ENCODE measurements at regions not wholly inside any gene's neighbourhood (a gene's known extent, or its start where the extent isn't known, plus 50 kb on each side); places are given as distances from the start of the nearest gene placed in this dataset.
A peak's percentile ranks its signal among the peaks of the same experiment; 100 is the strongest.
"Not testable (repeated sequence)": the region's sequence is repeated elsewhere in the genome, so short reads cannot be mapped to it uniquely, and the experiment has no call there.

DNA sequence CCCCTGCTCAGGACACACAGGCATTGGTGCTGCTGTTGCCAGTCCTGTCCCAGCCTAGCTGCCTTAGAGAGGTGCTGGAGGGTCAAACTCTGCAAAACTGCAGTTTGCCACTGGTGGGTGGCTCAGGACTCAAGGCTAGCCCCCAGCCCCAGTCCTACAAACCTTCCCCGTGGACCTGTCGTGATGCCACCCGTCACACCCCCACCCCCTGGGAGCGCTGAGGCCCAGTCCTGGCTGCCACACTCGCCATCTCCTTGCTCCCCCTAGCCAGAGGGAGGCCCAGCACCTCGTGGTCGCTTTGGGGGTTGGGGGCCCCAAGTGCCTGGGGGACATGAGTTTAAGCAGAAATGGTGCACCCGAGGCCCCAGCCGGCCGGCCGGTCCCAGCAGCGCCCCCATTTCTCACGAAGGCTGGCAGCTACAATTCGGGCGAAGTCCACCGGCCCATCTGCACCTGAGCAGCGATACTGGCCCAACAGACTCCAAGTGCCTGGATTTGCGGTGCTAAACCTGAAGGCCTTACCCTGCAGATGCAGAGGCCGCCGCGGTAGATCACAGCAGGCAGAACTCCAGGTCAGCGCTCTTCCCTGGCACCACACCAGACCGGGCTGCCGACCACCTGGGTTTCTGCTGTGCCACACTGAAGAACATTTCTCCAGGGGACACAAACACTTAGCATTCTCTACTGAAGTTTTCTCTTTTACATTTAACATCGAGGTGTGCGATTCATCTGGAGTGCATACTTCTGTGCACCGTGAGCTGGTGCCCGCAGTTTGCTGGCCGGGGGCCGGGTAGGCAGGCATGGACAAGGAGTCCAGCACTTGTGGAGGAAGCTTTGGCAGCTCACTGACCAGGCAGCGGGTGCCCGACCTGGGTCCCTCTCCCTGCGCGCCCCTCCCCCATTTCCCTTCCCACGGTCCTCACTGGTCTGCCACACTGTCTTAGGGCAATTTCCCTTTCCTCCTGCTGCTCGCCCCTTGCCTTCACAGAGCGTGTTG, 130.0 kb downstream of the KCNJ12 start:
- Histone ChIP-seq H3K9me3 (ENCODE audit: low read length) (no peaks in the 10 kb centered on the region), H3K4me3 (ENCODE audit: low read depth in 1 of 2, low read length in 2 of 2) (no peak overlapping the region), H3K27me3 (ENCODE audit: control insufficient read depth in 1 of 2, insufficient read depth in 2 of 2, low read length in 2 of 2) (no peaks in the 10 kb centered on the region), H3K4me1 (ENCODE audit: insufficient read depth, low read length) (no peaks in the 10 kb centered on the region), H3K27ac (ENCODE audit: low read depth, low read length) (no peak overlapping the region), H3K9ac (ENCODE audit: low read length) (no peak overlapping the region), H3K36me3 (ENCODE audit: insufficient read depth, low read length) (no peaks in the 10 kb centered on the region)

DNA sequence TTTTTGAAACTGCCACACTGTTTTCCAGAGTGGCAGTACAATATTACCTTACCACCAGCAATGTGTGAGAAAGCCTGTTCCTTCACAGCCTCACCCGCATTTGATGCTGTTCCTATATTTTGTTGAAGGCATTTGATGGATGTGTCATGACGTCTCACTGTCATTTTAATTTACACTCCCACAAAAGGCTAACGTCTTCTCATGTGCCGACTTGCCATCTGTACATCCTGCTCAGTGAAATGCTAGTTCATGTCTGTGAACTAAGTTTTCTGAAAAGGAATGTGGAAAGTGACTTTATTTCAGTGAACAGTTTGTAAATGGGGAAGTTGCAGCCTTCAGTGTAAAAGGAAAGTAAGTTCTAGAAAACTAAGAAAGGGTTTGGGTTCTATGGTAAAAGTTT, 131.6 kb downstream of the KCNJ12 start:
- not testable (repeated sequence) for H3K4me3 ChIP-seq (ENCODE audit: low read depth in 1 of 2, low read length in 2 of 2); H3K4me1 ChIP-seq (ENCODE audit: insufficient read depth, low read length); H3K36me3 ChIP-seq (ENCODE audit: insufficient read depth, low read length); H3K9me3 ChIP-seq (ENCODE audit: low read length); H3K9ac ChIP-seq (ENCODE audit: low read length); H3K27me3 ChIP-seq (ENCODE audit: control insufficient read depth in 1 of 2, insufficient read depth in 2 of 2, low read length in 2 of 2); H3K27ac ChIP-seq (ENCODE audit: low read depth, low read length)

DNA sequence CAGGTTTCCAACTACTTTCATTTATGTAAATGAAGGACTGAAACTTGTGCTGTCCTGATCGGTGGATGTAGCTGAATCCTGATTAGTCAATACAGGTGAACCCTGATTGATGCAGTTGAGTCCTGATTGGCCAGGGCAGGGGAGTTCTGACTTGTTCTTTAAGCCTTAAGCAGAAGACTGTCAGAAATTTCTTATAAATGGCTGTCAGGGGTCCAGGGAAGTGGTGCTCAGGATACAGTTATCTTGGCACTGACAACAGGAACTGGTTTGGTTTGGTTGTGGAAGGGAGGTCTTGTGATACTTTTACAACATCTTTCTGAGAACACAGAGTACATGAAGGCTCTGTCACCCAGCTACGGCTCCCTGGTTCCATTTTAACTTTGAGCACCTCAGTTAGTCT, 132.1 kb downstream of the KCNJ12 start:
- Histone ChIP-seq H3K27ac (ENCODE audit: low read depth, low read length) (no peak overlapping the region), H3K9ac (ENCODE audit: low read length) (no peak overlapping the region), H3K4me1 (ENCODE audit: insufficient read depth, low read length) (peaks cover 5% of the 10 kb centered on the region), H3K36me3 (ENCODE audit: insufficient read depth, low read length) (no peaks in the 10 kb centered on the region), H3K27me3 (ENCODE audit: control insufficient read depth in 1 of 2, insufficient read depth in 2 of 2, low read length in 2 of 2) (no peaks in the 10 kb centered on the region), H3K9me3 (ENCODE audit: low read length) (no peaks in the 10 kb centered on the region), H3K4me3 (ENCODE audit: low read depth in 1 of 2, low read length in 2 of 2) (no peak overlapping the region)

DNA sequence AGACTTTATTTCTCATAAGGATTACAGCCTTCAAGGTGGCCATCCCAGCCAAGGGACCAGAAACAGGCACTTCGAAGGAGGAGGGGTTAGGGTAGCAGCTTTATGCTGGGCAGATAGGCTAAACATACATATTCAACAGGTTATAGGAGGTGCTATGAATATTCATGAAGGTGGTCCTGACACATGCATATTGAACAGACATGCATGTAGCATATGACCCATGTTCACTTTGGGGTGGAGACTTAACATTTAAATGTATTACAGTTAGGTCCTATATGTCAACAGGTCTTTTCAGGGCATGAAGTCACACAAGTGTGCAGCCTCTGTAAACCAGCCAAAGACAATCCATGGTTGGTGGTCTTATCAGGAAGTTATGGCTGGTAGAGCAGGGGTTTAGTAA, 133.2 kb downstream of the KCNJ12 start:
- H3K4me1 ChIP-seq (ENCODE audit: insufficient read depth, low read length); H3K9ac ChIP-seq (ENCODE audit: low read length); H3K4me3 ChIP-seq (ENCODE audit: low read depth in 1 of 2, low read length in 2 of 2); H3K36me3 ChIP-seq (ENCODE audit: insufficient read depth, low read length); H3K27me3 ChIP-seq (ENCODE audit: control insufficient read depth in 1 of 2, insufficient read depth in 2 of 2, low read length in 2 of 2); H3K27ac ChIP-seq (ENCODE audit: low read depth, low read length); H3K9me3 ChIP-seq (ENCODE audit: low read length): not testable (repeated sequence)

DNA sequence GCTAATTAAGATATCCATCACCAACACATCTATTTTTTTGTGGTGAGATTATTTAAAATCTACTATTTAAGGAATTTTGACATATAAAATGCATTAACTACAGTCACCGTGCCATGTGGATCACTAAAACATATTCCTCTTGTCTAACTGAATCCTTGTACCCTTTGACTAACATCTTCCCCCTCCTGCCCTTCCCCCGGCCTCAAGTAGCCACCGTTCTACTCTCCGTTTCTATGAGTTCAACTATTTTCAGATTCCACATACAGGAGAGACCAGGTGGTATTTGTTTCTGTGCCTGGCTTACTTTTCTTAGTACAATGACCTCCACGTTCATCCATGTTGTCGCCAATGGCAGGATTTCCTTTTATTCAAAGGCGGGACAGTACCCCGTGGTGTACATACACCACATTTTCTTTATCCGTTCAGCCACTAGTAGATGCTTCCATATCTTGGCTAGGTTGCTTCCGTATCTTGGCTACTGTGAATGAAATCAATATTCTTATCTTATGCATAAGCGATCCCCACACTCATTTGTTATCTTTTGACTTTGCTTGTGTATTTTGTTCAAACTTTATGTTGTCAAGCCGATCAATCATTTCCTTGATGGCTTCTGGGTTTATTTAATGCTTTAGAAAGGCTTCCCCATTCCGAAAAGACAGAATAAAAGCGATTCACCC, 134.7 kb downstream of the KCNJ12 start:
- H3K9ac ChIP-seq (ENCODE audit: low read length): peak overlapping the region; percentile 61
- H3K4me1 ChIP-seq (ENCODE audit: insufficient read depth, low read length): peaks cover 5% of the 10 kb centered on the region
- peak overlapping the region; percentile 67 to 75 for H3K4me3 ChIP-seq (ENCODE audit: low read depth in 1 of 2, low read length in 2 of 2)
- no peaks in the 10 kb centered on the region for H3K9me3 ChIP-seq (ENCODE audit: low read length)
- H3K27me3 ChIP-seq (ENCODE audit: control insufficient read depth in 1 of 2, insufficient read depth in 2 of 2, low read length in 2 of 2): no peaks in the 10 kb centered on the region
- H3K36me3 ChIP-seq (ENCODE audit: insufficient read depth, low read length): no peaks in the 10 kb centered on the region
- H3K27ac ChIP-seq (ENCODE audit: low read depth, low read length): peak overlapping the region; percentile 50

DNA sequence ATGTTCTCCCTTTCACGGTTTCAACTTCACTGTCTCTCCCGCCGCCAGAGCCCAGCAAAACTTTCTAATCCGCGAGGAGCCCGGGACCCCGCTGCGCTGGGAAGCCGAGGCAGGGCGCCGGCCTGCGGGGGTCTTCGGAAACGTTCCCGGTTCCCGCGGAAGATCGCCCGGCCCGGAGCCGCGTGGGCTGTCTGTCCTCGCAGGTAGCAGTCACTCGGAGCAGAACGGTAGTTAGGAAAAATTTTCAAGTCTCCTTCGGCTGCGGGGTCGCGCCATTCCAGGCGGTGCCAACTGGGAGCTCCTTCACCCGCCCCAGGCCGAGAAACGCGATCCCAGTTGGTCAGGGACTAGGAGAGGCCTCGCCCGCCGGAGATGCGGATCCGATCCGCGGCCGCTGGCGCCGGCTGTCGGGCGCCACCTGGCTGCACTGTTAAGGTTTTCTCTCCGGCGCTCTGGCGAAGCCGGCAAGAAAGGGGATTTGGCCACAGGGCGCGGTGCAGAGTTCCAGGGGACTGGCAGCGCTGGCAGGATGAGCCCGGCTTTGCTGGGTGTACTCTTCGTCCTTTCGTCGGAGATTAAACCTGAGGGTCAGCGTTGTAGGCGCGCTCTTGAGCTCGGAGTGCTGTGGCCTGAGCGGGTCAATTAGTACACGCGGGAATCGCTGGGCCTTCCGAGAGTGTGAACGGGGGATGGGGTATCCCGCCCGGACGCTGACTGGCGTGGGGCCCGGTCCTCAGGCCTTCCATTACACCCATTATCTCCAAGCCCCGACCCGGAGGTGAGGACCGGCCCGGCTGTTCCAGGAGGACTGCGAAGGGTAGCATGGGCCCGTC, 135.4 kb downstream of the KCNJ12 start:
- Histone ChIP-seq H3K27ac (ENCODE audit: low read depth, low read length) (peak overlapping the region; percentile 50), H3K27me3 (ENCODE audit: control insufficient read depth in 1 of 2, insufficient read depth in 2 of 2, low read length in 2 of 2) (no peaks in the 10 kb centered on the region), H3K36me3 (ENCODE audit: insufficient read depth, low read length) (no peaks in the 10 kb centered on the region), H3K9ac (ENCODE audit: low read length) (peak overlapping the region; percentile 61), H3K4me1 (ENCODE audit: insufficient read depth, low read length) (peaks cover 5% of the 10 kb centered on the region), H3K9me3 (ENCODE audit: low read length) (no peaks in the 10 kb centered on the region), H3K4me3 (ENCODE audit: low read depth in 1 of 2, low read length in 2 of 2) (peak overlapping the region; percentile 67 to 75)

DNA sequence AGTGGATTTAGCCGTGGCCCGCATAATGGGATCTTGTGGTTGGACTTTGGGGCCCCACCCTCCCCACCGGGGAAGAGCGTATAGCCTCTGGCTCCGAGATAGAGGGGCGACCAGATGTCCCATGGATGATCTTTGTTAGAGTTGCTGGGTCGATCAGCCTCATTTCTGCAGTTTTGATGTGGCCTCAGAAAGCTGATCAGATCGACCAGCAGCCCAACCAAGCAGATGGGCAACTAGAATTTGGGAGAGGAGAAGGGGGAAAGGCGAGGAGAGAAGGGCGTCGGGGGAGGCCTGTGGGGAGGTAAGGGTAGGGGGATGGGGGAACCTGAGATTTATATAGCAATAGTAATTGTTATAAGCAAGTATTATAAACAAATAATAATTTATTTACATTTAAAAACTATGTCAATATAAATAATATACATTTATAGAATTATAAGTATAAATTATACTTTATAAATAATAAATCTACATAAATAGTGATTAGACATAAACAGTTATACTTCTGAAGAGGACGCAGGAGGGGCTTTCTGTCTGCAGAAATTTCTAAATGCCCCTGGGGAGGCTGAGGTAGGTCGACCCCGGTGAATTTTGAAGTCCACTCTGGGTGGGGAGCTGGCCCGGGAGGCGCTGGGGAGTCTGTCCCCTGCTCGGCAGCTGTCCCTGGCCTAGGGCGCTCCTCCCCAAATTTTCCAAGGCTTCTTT, 136.3 kb downstream of the KCNJ12 start:
- no peaks in the 10 kb centered on the region for H3K27me3 ChIP-seq (ENCODE audit: control insufficient read depth in 1 of 2, insufficient read depth in 2 of 2, low read length in 2 of 2)
- H3K9me3 ChIP-seq (ENCODE audit: low read length): no peaks in the 10 kb centered on the region
- H3K4me3 ChIP-seq (ENCODE audit: low read depth in 1 of 2, low read length in 2 of 2): no peak overlapping the region
- H3K27ac ChIP-seq (ENCODE audit: low read depth, low read length): no peak overlapping the region
- H3K36me3 ChIP-seq (ENCODE audit: insufficient read depth, low read length): no peaks in the 10 kb centered on the region
- no peak overlapping the region for H3K9ac ChIP-seq (ENCODE audit: low read length)
- peaks cover 5% of the 10 kb centered on the region for H3K4me1 ChIP-seq (ENCODE audit: insufficient read depth, low read length)

DNA sequence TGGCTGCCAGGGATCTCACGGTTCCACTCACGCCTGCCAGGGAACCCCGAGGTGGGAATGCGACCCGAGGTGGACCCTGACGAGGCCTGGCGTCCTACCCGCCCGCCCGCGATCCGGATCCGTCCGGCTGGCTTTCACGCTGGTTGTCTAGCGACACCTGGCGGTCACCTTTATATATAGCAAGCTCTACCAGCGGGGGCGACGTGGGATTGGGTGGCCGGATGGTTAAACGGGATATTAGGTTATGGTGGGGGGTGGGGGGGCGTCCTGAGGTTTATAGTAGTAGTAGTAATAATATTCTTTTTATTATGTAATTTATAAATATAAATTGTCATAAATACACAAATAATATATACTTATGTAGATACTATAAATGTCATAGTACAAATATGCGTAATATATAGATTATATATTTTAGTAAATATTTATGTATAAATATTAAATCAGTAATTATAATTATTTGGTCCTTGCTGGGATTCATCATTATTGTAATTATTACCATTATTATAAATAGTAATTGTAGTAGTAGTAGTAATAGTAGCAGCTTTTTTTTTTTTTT, 136.9 kb downstream of the KCNJ12 start:
- H3K9me3 ChIP-seq (ENCODE audit: low read length): no peaks in the 10 kb centered on the region
- no peak overlapping the region for H3K4me3 ChIP-seq (ENCODE audit: low read depth in 1 of 2, low read length in 2 of 2)
- H3K9ac ChIP-seq (ENCODE audit: low read length): no peak overlapping the region
- no peaks in the 10 kb centered on the region for H3K27me3 ChIP-seq (ENCODE audit: control insufficient read depth in 1 of 2, insufficient read depth in 2 of 2, low read length in 2 of 2)
- no peak overlapping the region for H3K27ac ChIP-seq (ENCODE audit: low read depth, low read length)
- peaks cover 5% of the 10 kb centered on the region for H3K4me1 ChIP-seq (ENCODE audit: insufficient read depth, low read length)
- H3K36me3 ChIP-seq (ENCODE audit: insufficient read depth, low read length): no peaks in the 10 kb centered on the region

DNA sequence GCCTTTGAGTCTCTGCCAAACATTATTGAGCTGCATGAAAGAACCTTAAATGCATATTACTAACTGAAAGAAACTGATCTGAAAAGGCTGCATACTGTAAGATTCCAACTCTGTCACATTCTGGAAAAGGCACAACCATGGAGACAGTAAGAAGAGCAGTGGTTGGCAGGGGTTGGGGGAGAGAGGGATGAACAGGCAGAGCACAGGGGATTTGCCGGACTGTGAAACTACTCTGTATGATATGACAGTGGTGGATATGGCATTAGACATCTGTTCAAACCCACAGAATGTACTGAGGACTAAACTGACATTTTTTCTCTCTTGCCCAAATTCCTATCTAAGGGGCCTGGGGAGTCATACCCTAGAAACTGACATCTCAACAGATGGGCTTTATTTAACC, 138.4 kb downstream of the KCNJ12 start:
- H3K4me3 ChIP-seq (ENCODE audit: low read depth in 1 of 2, low read length in 2 of 2); H3K9me3 ChIP-seq (ENCODE audit: low read length); H3K27ac ChIP-seq (ENCODE audit: low read depth, low read length); H3K27me3 ChIP-seq (ENCODE audit: control insufficient read depth in 1 of 2, insufficient read depth in 2 of 2, low read length in 2 of 2); H3K36me3 ChIP-seq (ENCODE audit: insufficient read depth, low read length); H3K4me1 ChIP-seq (ENCODE audit: insufficient read depth, low read length); H3K9ac ChIP-seq (ENCODE audit: low read length): not testable (repeated sequence)

DNA sequence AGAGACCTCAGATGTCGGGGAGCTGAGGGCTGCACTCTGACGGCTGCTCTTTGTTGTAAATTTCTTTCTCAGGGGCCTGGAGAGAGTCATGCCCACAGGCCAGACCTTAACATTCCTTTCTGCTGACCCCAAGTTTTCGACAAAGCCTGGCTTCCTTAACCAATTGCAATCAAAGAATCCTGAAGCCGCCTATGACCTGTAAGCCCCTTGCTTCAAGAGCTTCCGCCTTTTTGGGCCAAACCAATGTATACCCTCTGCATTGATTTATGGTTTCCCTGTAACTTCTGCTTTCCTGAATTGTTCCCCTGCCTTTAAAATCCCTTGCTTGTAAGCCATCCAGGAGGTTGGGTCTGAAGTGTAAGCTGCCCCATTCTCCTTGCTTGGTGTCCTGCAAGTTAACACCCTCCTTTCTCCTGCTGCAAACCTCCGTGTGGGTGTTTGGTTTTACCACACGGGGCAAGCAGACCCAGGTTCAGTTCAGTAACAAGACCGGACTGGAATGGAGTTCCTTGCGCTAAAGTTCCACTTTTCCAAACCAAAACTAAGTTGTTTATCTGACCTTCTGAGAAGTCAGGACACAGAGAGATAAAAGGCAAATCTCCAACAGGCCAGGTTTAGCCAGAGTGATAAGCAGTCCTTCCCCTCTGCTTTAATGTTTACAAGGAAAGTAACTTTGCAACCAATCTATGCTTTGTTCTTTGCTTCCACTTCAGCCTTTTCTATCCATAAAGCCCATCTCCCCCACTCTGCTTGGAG, 141.6 kb downstream of the KCNJ12 start:
- H3K4me3 ChIP-seq (ENCODE audit: low read depth in 1 of 2, low read length in 2 of 2): no peak overlapping the region
- H3K27me3 ChIP-seq (ENCODE audit: control insufficient read depth in 1 of 2, insufficient read depth in 2 of 2, low read length in 2 of 2): no peaks in the 10 kb centered on the region
- no peaks in the 10 kb centered on the region for H3K9me3 ChIP-seq (ENCODE audit: low read length)
- no peak overlapping the region for H3K9ac ChIP-seq (ENCODE audit: low read length)
- no peaks in the 10 kb centered on the region for H3K36me3 ChIP-seq (ENCODE audit: insufficient read depth, low read length)
- H3K27ac ChIP-seq (ENCODE audit: low read depth, low read length): no peak overlapping the region
- no peaks in the 10 kb centered on the region for H3K4me1 ChIP-seq (ENCODE audit: insufficient read depth, low read length)
